GM19452 (cell line): ENCODE measurements at regions not wholly inside any gene's neighbourhood (a gene's known extent, or its start where the extent isn't known, plus 50 kb on each side); places are given as distances from the start of the nearest gene placed in this dataset.
A peak's percentile ranks its signal among the peaks of the same experiment; 100 is the strongest.
"Not testable (repeated sequence)": the region's sequence is repeated elsewhere in the genome, so short reads cannot be mapped to it uniquely, and the experiment has no call there.

Experiments
- ATAC-seq: cut with Tn5 transposase; IDR thresholded peaks from one replicate; pipeline ENCODE4 v1.9.1; 2021; ENCODE audit not compliant: unreplicated experiment

DNA sequence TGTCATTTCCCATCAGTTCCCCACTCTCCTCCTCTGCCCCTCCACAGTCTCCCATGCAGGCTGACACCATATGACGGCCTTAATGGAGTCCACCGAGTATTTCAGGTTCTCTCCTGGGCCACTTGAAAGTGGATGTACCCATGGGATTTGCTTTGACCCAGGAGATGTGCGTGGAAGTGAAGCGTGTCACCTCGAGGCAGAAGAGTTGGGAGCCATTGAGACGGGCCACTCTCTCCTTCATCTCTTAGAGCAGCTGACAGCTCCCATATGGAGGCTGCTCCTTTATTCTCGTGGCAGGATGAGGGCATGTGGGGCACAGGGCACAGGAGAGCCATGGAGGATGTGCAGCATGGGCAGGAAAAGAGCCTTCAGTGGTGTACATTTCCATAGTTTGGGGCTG, 144.7 kb upstream of the CRYM start:
- not testable (repeated sequence) for ATAC-seq

DNA sequence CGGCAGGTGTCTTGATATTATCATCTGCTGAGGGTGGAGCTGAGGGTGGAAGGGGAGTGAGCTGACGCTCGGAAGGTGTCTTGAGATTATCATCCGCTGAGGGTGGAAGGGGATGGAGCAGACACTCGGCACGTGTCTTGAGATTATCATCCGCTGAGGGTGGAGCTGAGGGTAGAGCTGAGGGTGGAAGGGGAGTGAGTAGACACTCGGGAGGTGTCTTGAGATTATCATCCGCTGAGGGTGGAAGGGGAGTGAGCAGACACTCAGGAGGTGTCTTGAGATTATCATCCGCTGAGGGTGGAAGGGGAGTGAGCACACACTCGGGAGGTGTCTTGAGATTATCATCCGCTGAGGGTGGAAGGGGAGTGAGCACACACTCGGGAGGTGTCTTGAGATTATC, 126.6 kb upstream of the CRYM start:
- ATAC-seq: not testable (repeated sequence)

DNA sequence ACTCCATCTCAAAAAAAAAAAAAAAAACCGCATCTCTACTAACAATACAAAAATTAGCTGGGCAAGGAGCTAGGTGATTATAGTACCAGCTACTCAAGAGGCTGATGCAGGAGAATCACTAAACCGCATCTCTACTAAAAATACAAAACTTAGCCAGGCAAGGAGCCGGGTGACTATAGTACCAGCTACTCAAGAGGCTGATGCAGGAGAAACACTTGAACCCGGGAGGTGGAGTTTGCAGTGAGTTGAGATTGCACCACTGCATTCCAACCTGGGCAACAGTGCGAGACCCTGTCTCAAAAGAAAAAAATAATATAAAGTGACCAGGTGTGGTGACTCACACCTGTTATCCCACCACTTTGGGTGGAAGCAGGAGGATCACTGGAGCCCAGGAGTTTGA, 119.8 kb upstream of the CRYM start:
- not testable (repeated sequence) for ATAC-seq

DNA sequence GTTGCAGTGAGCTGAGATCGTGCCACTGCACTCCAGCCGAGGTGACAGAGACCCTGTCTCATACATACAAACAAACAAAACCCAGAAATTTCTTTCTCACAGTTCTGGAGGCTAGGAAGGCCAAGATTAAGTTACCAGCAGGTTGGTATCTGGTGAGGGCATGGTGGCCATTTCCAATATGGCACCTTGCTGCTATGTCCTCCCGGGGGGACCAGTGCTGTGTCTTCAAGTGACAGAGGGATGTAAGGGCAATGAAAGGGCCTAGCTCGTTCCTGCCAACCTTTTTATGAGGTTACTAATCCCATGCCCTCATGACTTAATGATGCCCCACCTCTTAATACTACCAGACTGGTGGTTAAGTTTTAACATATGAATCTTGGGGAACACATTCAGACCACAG, 118.5 kb upstream of the CRYM start:
- ATAC-seq: not testable (repeated sequence)

DNA sequence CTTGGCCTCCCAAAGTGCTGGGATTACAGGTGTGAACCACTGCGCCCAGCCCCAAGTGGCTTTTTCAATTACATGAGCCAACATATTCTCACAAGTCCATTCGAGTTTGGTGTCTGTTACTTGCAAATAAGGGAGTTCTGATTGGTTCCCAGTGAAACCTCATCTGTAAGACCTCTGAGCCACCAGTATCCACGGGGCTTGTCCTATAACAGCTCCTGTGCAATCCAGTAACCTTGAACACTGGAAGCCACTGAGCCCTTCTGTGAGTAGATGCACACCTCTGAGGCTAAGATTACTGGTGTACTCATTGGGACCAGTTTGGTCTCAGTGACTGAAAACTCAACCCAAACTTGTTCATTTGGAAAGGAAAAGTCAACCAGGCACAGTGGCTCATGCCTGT, 112.5 kb upstream of the CRYM start:
- not testable (repeated sequence) for ATAC-seq

DNA sequence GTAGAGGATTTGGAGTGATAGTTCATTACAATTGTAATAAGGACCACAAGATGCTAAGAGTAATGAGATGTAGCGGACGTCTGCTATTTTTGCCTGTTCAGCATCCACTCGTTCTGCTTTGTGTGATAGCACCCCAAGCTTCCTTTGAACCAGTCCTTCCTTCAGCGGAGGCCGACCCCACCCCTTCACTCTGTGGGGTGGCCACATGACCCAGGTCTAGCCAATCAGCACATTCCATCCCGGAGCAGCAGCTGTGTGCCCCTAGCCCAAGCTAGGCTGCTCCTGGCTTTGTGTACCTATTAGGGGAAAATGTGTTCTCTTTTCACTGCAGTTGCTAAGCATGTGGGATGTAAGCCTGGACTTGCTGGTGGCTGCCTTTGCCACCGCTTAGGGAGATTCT, 111.8 kb upstream of the CRYM start:
- not testable (repeated sequence) for ATAC-seq

DNA sequence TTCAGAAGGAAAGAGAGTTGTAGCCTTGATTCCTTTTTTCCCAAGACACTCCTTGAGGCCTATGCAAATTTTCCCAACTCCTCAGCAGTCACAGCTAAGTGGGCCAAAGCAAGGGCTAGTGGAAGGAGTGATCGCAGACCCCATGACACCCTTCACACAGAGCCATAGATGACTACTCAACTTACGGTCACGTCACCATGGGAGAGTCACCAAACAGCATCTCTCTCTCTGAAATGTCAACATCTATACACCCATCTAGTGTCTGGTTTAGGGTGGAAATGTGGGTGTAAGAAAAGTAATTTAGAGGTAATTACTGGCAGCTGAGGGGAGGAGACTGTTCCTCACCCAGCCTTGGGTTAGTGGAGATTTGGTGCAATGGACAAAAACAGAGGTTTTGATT, 109.7 kb upstream of the CRYM start:
- ATAC-seq: not testable (repeated sequence)

DNA sequence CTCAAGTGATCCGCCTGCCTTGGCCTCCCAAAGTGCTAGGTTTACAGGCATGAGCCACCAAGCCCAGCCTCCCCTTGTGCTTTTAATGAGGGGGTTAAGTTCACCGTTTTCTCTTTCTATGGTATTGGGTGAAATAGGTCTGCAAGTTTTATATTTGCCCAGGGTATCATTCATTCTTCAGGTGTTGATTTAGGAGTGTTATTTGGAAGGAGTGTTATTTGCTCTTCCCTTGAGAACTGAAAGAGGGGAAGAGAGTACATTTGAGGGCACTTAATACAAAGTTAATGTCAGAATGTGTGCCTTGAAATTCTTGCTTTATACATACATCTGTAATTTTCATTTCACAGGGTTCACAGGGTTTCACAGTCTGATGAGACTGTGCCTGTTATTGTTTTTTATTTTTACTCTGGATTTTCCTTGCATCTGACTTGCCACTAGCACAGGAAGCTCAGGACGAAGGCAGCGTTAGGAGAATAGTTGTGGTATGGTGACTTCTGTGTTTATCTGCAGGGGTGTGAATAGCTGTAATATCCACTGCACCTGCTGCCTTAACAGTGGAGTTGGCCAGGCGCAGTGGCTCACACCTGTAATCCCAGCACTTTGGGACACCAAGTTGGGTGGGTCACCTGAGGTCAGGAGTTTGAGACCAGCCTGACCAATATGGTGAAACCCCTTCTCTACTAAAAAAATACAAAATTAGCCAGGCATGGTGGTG, 108.3 kb upstream of the CRYM start:
- not testable (repeated sequence) for ATAC-seq

DNA sequence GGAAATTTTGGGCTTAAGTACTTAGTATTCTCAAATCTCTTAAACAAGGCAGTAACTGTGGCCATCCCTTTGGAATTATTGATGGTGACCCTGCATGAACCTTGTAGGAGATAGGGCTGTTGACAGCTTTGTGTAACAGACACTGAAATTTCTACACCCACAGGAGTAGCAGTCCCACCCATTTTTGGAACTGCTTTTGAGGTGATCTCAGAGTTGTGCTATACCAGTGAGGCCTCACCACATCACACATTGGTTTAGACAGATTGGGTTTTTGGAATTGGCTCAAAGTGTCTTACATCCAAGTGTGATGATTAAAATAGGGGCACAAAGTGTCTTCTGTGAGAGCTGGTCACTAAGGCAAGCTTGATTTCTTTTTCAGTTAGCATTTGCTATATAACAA, 105.6 kb upstream of the CRYM start:
- ATAC-seq: not testable (repeated sequence)

DNA sequence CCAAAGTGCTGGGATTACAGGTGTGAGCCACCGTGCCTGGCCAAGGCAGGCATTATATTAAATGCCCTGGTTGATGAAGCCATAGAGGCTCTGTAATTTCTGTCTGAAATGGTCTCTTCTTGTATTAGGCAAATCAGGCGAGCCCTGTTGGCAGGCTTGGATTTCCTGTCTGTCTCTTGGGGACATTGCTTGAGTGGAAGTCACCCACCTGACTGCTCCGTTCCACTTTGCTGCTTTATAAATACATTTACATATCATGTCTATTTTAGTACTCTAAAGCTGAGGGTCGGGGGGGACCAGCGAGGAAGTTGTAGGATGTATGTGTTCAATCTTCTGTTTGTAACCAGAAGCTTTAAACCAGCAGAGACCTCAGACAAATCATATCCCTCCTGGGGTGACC, 101.6 kb upstream of the CRYM start:
- not testable (repeated sequence) for ATAC-seq

DNA sequence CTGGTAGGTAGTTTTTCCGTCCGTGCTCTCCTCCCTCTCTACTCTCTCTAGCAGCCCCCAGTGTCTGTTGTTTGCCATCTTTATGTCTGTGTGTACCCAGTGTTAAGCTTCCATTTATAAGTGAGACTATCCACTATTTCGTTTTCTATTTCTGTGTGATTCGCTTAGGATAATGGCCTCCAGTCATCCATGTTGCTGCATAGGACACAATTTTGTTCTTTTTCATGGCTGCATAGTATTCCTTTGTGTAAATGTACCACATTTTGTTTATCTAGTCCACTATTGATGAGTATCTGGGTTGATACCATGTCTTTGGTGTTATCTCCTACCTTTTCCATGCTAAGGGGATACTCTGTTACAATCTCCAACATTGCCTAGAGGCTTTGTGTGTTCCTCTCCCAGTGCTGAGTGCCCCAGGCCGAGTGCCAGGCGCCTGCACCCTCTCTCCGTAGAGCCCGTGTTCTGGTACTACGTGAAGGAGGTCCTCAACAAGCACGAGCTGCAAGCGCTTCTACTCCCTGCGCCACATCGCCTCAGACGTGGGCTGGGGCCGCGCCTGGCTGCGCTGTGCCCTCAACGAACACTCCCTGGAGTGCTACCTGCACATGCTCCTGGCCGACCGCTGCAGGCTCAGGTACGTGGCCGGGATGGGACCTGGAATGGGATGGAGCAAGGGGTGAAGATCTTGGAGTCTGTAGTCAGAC, 98.3 kb upstream of the CRYM start:
- ATAC-seq: not testable (repeated sequence)

DNA sequence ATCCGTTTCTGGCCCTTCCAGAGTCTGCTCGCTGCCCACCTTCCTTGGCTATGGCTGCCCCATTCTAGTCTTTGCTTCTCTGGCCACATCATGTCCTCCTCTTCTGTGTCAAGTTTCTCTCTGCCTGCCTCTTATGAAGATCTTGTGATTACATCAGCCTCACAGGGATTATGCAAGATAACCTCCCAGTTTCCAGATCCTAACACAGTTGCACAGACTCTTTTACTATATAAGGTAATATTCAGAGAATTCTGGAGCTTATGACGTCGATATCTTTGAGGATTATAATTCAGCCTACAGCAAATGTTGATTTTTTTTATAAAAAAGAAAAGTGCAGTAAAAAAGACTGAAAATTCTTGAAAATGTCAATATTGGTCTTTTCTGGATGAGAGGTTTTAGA, 97.2 kb upstream of the CRYM start:
- not testable (repeated sequence) for ATAC-seq

DNA sequence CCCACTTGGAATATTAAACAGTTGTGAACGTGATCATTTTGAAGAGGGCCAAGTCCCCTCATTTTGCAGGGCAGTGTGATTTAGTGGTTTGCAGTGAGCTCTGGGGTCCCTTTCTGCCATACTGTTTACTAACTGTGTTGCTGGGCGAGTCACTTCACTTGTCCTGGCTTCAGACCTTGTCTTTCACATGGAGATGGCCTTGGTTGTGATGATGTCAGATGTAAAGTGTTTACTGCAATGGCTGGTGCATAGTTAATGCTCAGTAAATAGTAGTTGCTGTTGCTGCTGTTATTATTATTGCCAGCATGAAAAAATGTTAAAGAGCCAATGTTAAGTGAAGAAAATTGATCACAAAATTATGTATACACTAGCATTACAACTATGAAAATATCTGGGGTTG, 95.4 kb upstream of the CRYM start:
- not testable (repeated sequence) for ATAC-seq

DNA sequence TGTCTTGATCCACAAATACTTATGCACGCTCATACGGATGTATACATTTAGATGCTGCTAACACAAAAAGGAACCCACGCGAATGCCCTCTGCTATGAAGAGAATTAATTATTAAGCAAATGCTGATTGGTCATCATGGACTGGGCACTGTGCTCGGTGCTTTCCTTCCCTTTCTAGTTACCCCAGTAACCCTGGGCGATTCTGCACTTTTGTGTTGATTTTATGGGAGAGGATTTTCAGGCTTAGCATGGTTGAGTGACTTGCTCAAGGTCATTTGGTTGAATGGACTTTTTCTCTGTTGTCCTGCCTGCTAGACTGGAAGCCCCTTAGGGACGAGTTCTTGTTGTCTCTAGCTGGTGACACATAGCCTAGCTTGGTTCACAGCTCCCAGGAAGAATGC, 94.8 kb upstream of the CRYM start:
- not testable (repeated sequence) for ATAC-seq

DNA sequence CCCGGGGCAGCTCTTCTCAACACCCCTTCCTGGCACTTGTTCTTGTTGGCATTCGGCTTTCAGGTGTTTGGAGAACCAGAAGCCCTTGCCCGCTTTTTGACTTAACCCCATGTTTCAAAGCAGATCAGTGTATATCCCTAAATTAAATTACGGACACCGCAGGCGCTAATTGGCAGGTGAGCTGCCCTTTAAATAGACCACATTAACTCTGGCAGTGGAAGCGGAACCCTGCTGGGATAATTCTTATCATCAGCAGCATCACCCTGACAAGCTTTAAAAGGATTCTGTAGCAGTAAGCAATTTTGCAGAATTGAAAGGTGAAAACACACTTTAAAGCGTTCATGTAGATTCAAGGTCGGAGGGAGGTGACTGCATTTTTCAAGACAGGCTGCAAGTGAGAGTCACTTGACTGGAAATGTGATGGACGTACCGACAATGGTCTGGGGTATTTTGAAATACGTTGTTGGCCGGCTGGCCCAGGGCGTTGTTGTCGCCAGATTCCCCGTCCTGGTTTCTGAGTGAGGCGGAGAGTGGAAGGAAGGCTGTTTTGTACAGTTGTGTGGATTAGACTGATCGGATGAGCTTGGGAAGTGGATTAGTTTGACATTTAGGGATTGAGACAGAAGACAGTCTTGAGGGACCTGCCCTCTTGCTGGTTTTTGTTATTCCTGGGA, 94.2 kb upstream of the CRYM start:
- not testable (repeated sequence) for ATAC-seq

DNA sequence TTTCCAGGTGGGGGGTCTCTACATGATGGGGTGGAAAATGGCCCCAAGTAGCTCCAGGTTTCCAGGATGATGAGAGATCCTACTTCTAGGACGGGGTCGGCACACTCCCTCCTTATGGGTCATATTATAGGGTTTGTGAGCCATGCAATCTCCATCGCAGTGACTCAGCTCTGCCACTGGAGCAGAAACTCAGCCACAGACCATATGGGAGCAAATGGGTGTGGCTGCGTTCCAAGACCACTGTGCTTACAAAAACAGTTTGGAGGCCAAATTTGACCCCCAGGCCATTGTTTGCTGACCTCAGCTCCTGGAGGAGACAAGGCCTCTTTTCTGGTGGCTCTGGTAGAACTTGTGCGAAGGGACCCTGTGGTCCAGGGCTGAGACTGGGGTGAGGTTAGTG, 92.7 kb upstream of the CRYM start:
- not testable (repeated sequence) for ATAC-seq

DNA sequence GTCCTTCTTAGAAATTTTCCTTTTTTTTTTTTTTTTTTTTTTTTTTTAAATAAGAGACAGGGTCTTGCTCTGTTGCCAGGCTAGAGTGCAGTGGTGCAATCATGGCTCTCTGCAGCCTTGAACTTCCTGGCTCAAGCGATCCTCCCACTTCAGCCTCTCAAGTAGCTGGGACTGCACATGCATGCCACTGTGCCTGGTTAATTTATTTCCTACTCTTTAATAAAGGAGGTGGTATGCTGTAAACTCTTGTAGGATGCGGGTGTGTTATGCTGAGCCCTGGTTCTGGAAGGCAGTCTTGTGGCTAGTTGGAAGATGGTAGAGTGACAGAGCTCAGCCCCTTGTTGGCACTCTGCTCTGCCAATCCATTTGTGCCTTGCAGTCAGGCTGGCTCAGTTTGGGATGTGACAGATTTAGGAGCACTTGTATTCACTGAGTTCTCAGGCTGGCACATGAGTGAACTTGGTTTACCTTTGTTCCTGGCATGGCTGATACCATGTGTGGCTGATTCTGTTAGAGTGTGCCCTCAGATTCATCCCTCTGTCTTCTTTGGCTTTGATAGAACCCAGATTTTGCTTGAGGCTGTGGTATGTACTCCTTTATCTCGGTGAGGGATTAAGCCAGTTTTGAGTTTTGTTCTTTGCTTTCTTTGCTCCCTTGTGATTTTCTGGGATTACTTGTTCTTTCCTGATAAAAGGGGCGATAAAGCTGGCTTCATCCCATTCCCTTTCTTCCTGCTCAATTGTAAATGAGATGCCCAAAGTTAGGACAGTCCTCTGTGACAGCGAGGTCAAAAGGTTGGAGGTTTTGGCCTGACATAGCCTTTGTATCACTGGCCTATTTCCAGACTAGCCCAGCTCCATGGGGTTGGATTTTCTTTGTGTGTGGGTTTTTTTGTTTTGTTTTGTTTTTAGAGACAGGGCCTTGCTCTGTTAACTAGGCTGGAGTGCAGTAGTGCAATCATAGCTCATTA, 91.2 kb upstream of the CRYM start:
- ATAC-seq: not testable (repeated sequence)

DNA sequence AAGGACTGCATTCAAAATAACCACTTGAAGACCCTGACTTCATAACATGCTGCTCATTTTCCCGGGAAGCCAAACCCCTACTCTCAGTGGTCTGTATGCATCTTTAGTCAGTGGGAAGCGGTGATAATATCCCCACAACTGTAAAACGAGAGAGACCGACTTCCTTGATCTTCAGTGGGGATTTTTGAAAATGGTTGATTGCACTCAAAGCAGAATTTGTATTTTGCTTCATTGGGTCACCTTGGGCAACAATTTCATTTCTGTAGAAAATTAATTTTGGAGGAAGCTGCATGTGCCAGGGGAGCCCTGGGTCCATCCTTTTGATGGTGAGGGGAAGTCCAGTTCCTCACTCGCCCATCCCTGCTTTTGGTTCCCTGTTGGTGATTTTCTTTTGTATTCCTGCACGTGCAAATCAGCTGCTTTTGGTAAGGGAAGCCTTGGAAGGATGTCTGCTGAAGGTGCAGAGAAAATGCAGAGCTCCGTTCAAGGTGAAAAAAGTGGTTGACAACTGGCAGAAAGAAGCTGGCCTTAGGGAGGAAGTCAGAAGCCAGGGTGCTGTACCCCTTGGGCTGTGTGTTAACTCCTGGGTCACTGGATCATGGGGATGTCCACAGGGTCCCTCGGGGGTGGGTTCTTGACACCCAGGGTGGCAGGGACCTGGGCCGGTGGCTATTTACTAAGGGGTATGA, 89.8 kb upstream of the CRYM start:
- ATAC-seq: not testable (repeated sequence)

DNA sequence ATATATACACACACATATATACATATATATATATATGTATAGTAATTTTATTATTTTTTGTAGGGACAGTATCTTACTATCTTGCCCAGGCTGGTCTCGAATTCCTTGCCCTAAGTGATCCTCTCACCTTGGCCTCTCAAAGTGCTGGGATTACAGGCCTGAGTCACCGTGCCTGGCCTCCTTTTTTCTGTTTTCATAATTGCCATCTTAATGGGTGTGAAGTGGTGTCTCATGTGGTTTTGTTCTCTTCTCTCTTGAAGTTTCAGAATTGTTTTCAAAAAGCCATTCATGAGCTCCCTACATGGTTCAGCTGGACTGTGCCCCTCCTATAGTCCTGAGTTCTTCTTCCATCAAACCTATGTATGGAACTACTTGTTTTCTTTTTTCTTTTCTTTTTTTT, 88.9 kb upstream of the CRYM start:
- ATAC-seq: peak; percentile 41

DNA sequence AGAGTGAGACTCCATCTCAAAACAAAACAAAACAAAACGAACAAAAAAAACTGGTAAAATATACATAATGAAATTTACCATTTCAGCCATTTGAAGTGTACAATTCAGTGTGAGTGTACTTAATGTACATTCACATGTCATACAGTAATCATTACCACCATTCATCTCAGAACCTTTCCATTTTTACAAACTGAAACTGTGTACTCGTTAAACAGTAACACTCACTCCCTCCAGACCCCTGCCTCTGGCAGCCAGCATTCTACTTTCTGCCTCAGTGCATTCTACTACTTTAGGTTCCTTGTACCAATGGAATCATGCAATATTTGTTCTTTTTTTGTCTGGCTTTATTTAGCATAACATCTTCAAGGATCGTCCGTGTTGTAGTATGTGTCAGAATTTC, 87.5 kb upstream of the CRYM start:
- peak; percentile 41 for ATAC-seq
